Urinary bladder (tissue), 3 donors: ENCODE measurements at regions not wholly inside any gene's neighbourhood (a gene's known extent, or its start where the extent isn't known, plus 50 kb on each side); places are given as distances from the start of the nearest gene placed in this dataset.
"Not testable (repeated sequence)": the region's sequence is repeated elsewhere in the genome, so short reads cannot be mapped to it uniquely, and the experiment has no call there.

Source experiments
- DNase-seq: peaks from one replicate; pipeline ENCODE4 v3.0.0-alpha.2; 2015; ENCODE audit errors: extremely low spot score
- H3K27ac ChIP-seq: one replicate; pipeline ENCODE4 v1.5.1; 2013; ENCODE audit warnings: low read depth, mild to moderate bottlenecking, moderate library complexity
- H3K36me3 ChIP-seq: one replicate; pipeline ENCODE4 v1.6.1; 2013; ENCODE audit warnings: mild to moderate bottlenecking, moderate library complexity; ENCODE audit not compliant: insufficient read depth
- H3K4me1 ChIP-seq: one replicate; pipeline ENCODE4 v1.6.1; 2013; ENCODE audit warnings: mild to moderate bottlenecking, moderate library complexity; ENCODE audit not compliant: insufficient read depth
- H3K4me3 ChIP-seq: one replicate; pipeline ENCODE4 v1.5.1; 2013; ENCODE audit warnings: low read depth, low read length
- WGBS: extraction: QIAGEN DNeasy Blood & Tissue Kit; methylation state at CpG from one replicate; pipeline ENCODE4 v1.1.7; 2013; 5-methylcytosine and 5-hydroxymethylcytosine counted together
- donor health status: healthy with polysubstance abuse.
- donor health status: healthy.

- H3K4me3 ChIP-seq: no peak overlapping the region
- H3K36me3 ChIP-seq: no peaks in the 10 kb centered on the region
- no peak overlapping the region for H3K27ac ChIP-seq
- no peak for DNase-seq
- no peaks in the 10 kb centered on the region for H3K4me1 ChIP-seq
These were observed 429.2 kb upstream of the HS3ST1 start for GRCh38 chr4:11857881-11858280.

- Histone ChIP-seq H3K4me1 (no peaks in the 10 kb centered on the region), H3K4me3 (no peak overlapping the region), H3K36me3 (no peaks in the 10 kb centered on the region), H3K27ac (no peak overlapping the region)
- no peak for DNase-seq
- 86% methylated on average over 4 of the region's 4 CpGs for WGBS
These were observed 418.5 kb upstream of the HS3ST1 start for GRCh38 chr4:11847167-11847566.

GRCh38 chr4:11843927-11844326 is 415.2 kb upstream of the HS3ST1 start:
- Histone ChIP-seq H3K4me3 (no peak overlapping the region), H3K4me1 (no peaks in the 10 kb centered on the region), H3K27ac (no peak overlapping the region), H3K36me3 (no peaks in the 10 kb centered on the region)
- no peak for DNase-seq
- WGBS: 62% methylated on average over 4 of the region's 4 CpGs

- no peak overlapping the region for H3K4me3 ChIP-seq
- DNase-seq: no peak
- H3K36me3 ChIP-seq: no peaks in the 10 kb centered on the region
- WGBS: 82% methylated on average over 1 of the region's 1 CpG
- no peaks in the 10 kb centered on the region for H3K4me1 ChIP-seq
- no peak overlapping the region for H3K27ac ChIP-seq
These were observed 414.6 kb upstream of the HS3ST1 start for GRCh38 chr4:11843340-11843739.

GRCh38 chr4:11842620-11843263 is 414.0 kb upstream of the HS3ST1 start:
- DNase-seq: no peak
- no peak overlapping the region for H3K27ac ChIP-seq
- H3K36me3 ChIP-seq: no peaks in the 10 kb centered on the region
- 100% methylated on average over 1 of the region's 1 CpG for WGBS
- no peak overlapping the region for H3K4me3 ChIP-seq
- H3K4me1 ChIP-seq: no peaks in the 10 kb centered on the region

- no peak for DNase-seq
- Histone ChIP-seq H3K4me3 (no peak overlapping the region), H3K36me3 (no peaks in the 10 kb centered on the region), H3K27ac (no peak overlapping the region), H3K4me1 (no peaks in the 10 kb centered on the region)
These were observed 411.2 kb upstream of the HS3ST1 start for GRCh38 chr4:11839889-11840288.

GRCh38 chr4:11831739-11832138 is 403.0 kb upstream of the HS3ST1 start:
- WGBS: 34% methylated on average over 5 of the region's 5 CpGs
- Histone ChIP-seq H3K36me3 (no peaks in the 10 kb centered on the region), H3K4me3 (no peak overlapping the region), H3K4me1 (no peaks in the 10 kb centered on the region), H3K27ac (no peak overlapping the region)
- DNase-seq: no peak

GRCh38 chr4:11824566-11824965 is 395.9 kb upstream of the HS3ST1 start:
- Histone ChIP-seq H3K4me3 (no peak overlapping the region), H3K27ac (no peak overlapping the region), H3K36me3 (no peaks in the 10 kb centered on the region), H3K4me1 (no peaks in the 10 kb centered on the region)
- DNase-seq: no peak
- 75% methylated on average over 2 of the region's 2 CpGs for WGBS

GRCh38 chr4:11821772-11822430 is 393.2 kb upstream of the HS3ST1 start:
- Histone ChIP-seq H3K4me3 (no peak overlapping the region), H3K4me1 (no peaks in the 10 kb centered on the region), H3K27ac (no peak overlapping the region), H3K36me3 (no peaks in the 10 kb centered on the region)
- 59% methylated on average over 2 of the region's 2 CpGs for WGBS
- no peak for DNase-seq

GRCh38 chr4:11817088-11817487 is 388.4 kb upstream of the HS3ST1 start:
- H3K4me1 ChIP-seq: no peaks in the 10 kb centered on the region
- H3K4me3 ChIP-seq: no peak overlapping the region
- no peaks in the 10 kb centered on the region for H3K36me3 ChIP-seq
- DNase-seq: no peak
- no peak overlapping the region for H3K27ac ChIP-seq

GRCh38 chr4:11814758-11815157 is 386.1 kb upstream of the HS3ST1 start:
- Histone ChIP-seq H3K27ac (no peak overlapping the region), H3K36me3 (no peaks in the 10 kb centered on the region), H3K4me1 (no peaks in the 10 kb centered on the region), H3K4me3 (no peak overlapping the region)
- WGBS: 90% methylated on average over 2 of the region's 2 CpGs
- no peak for DNase-seq

GRCh38 chr4:11813951-11814446 is 385.3 kb upstream of the HS3ST1 start:
- 43% methylated on average over 1 of the region's 1 CpG for WGBS
- Histone ChIP-seq H3K4me1 (no peaks in the 10 kb centered on the region), H3K4me3 (no peak overlapping the region), H3K36me3 (no peaks in the 10 kb centered on the region), H3K27ac (no peak overlapping the region)
- DNase-seq: no peak

GRCh38 chr4:11811521-11811920 is 382.8 kb upstream of the HS3ST1 start:
- not testable (repeated sequence) for H3K36me3 ChIP-seq, H3K4me3 ChIP-seq, H3K4me1 ChIP-seq, H3K27ac ChIP-seq, DNase-seq
- 90% methylated on average over 3 of the region's 3 CpGs for WGBS

- 48% methylated on average over 1 of the region's 1 CpG for WGBS
- no peak overlapping the region for H3K27ac ChIP-seq
- DNase-seq: no peak
These were observed 377.1 kb upstream of the HS3ST1 start for GRCh38 chr4:11805842-11806241.

More at GRCh38 chr4:11805842-11806241, 377.1 kb upstream of the HS3ST1 start:
- no peak overlapping the region for H3K4me3 ChIP-seq
- no peaks in the 10 kb centered on the region for H3K36me3 ChIP-seq
- no peaks in the 10 kb centered on the region for H3K4me1 ChIP-seq
